ENCODE measurements at regions not wholly inside any gene's neighbourhood (a gene's known extent, or its start where the extent isn't known, plus 50 kb on each side); places are given as distances from the start of the nearest gene placed in this dataset.

- DNase-seq (ENCODE audit: low spot score): no peak
These were observed 66.8 kb upstream of the RFC3 start for GRCh38 chr13:33751151-33751550.

- DNase-seq (ENCODE audit: low spot score): no peak
These were observed 65.9 kb upstream of the RFC3 start for GRCh38 chr13:33752094-33752493.

- no peak for DNase-seq (ENCODE audit: low spot score)
These were observed 65.4 kb upstream of the RFC3 start for GRCh38 chr13:33752597-33752996.

GRCh38 chr13:33756929-33757328, 61.0 kb upstream of the RFC3 start:
- DNase-seq (ENCODE audit: low spot score): no peak

- peak; percentile 52 for DNase-seq (ENCODE audit: low spot score)
These were observed 60.2 kb upstream of the RFC3 start for GRCh38 chr13:33757713-33758112.

- DNase-seq (ENCODE audit: low spot score): no peak
These were observed 59.8 kb upstream of the RFC3 start for GRCh38 chr13:33758113-33758512.

GRCh38 chr13:33761740-33762139, 56.2 kb upstream of the RFC3 start:
- no peak for DNase-seq (ENCODE audit: low spot score)

- no peak for DNase-seq (ENCODE audit: low spot score)
These were observed 54.9 kb upstream of the RFC3 start for GRCh38 chr13:33763021-33763420.

- DNase-seq (ENCODE audit: low spot score): no peak
These were observed 53.2 kb upstream of the RFC3 start for GRCh38 chr13:33764716-33765115.

- DNase-seq (ENCODE audit: low spot score): no peak
These were observed 51.4 kb upstream of the RFC3 start for GRCh38 chr13:33766329-33767123.

GRCh38 chr13:33767140-33767539, 50.8 kb upstream of the RFC3 start:
- DNase-seq (ENCODE audit: low spot score): no peak
